ENCODE measurements at regions not wholly inside any gene's neighbourhood (a gene's known extent, or its start where the extent isn't known, plus 50 kb on each side); places are given as distances from the start of the nearest gene placed in this dataset.

- H3K4me3 ChIP-seq: no peak overlapping the region
- H3K27ac Mint-ChIP-seq: no peak overlapping the region
- ATAC-seq: no peak
- H3K79me2 ChIP-seq (replicated peaks; ENCODE audit: insufficient read depth): no peaks in the 10 kb centered on the region
- no peak overlapping the region for H3K27ac ChIP-seq (ENCODE audit: low read depth)
- no peaks in the 10 kb centered on the region for H3K27me3 ChIP-seq (ENCODE audit: insufficient read depth)
- no peak for DNase-seq (ENCODE audit: low spot score)
- TF ChIP-seq ETS1 (IDR thresholded peaks at IDR 0.05): no peak
- no peak for TF ChIP-seq JUNB (IDR thresholded peaks at IDR 0.05; ENCODE audit: unreplicated experiment)
- no peak for TF ChIP-seq EZH2phosphoT487 (IDR thresholded peaks at IDR 0.05; ENCODE audit: unreplicated experiment)
- no peak for TF ChIP-seq NANOG (IDR thresholded peaks at IDR 0.05; ENCODE audit: borderline replicate concordance)
- no peak for TF ChIP-seq ZNF331 (CRISPR knock-in tag; IDR thresholded peaks at IDR 0.05; ENCODE audit: low read depth)
- no peak for TF ChIP-seq ZNF114 (CRISPR knock-in tag; IDR thresholded peaks at IDR 0.05)
- no peak for TF ChIP-seq CTCF (conservative IDR thresholded peaks at IDR 0.05; ENCODE audit: low read depth in 2 of 2)
- no peak for TF ChIP-seq ZNF462 (CRISPR knock-in tag; IDR thresholded peaks at IDR 0.05)
- no peak for TF ChIP-seq POLR2AphosphoS5 (IDR thresholded peaks at IDR 0.05; ENCODE audit: low read depth)
- no peak for TF ChIP-seq STAT1 (IDR thresholded peaks at IDR 0.05; ENCODE audit: unreplicated experiment)
- no peak for TF ChIP-seq EZH2 (IDR thresholded peaks at IDR 0.05; ENCODE audit: low read depth, unreplicated experiment)
- no peak for TF ChIP-seq CREB1 (CRISPR knock-in tag; IDR thresholded peaks at IDR 0.05; ENCODE audit: low read depth)
- TF ChIP-seq REST (IDR thresholded peaks at IDR 0.05; ENCODE audit: unreplicated experiment): no peak
- no peak overlapping the region for H3K4me3 Mint-ChIP-seq
- H3K4me1 Mint-ChIP-seq: no peaks in the 10 kb centered on the region
- H3K27me3 Mint-ChIP-seq (ENCODE audit: insufficient read depth, low read depth, poor library complexity): no peaks in the 10 kb centered on the region
- H4K20me1 ChIP-seq (replicated peaks; ENCODE audit: insufficient read depth): no peaks in the 10 kb centered on the region
- no peak overlapping the region for H2AFZ ChIP-seq
- no peak overlapping the region for H3K4me2 ChIP-seq
- no peaks in the 10 kb centered on the region; the same call in 2 of the 3 replicates for H3K9me3 Mint-ChIP-seq
- no peaks in the 10 kb centered on the region for H3K36me3 Mint-ChIP-seq (ENCODE audit: low read depth)
- H3K36me3 ChIP-seq (ENCODE audit: insufficient read depth): no peaks in the 10 kb centered on the region
- no peaks in the 10 kb centered on the region for H3F3A ChIP-seq (replicated peaks; ENCODE audit: low read depth)
- H3K9me2 ChIP-seq (ENCODE audit: insufficient read depth): peaks cover 6% of the 10 kb centered on the region; the same call in 1 of the 2 replicates
- H3K4me1 ChIP-seq (ENCODE audit: insufficient read depth): no peaks in the 10 kb centered on the region
These were observed 73.4 kb upstream of the CD44 start for GRCh38 chr11:35065566-35065965.

All from GM23338 (cell line).